Neuron (in vitro differentiated cells): ENCODE measurements at regions not wholly inside any gene's neighbourhood (a gene's known extent, or its start where the extent isn't known, plus 50 kb on each side); places are given as distances from the start of the nearest gene placed in this dataset.
A peak's percentile ranks its signal among the peaks of the same experiment; 100 is the strongest.

Source experiments
- H2AFZ ChIP-seq: one replicate; pipeline ENCODE4 v1.6.1; 2013; ENCODE audit warnings: low read depth, mild to moderate bottlenecking, inconsistent platforms, low read length, moderate library complexity
- H3K27me3 ChIP-seq: one replicate; pipeline ENCODE4 v1.6.1; 2013; ENCODE audit warnings: low read length; ENCODE audit not compliant: insufficient read depth
- H3K36me3 ChIP-seq: one replicate; pipeline ENCODE4 v1.6.1; 2013; ENCODE audit warnings: low read length; ENCODE audit not compliant: insufficient read depth
- H3K4me1 ChIP-seq: one replicate; pipeline ENCODE4 v1.6.1; 2013; ENCODE audit warnings: low read length; ENCODE audit not compliant: insufficient read depth
- H3K4me3 ChIP-seq: 2 replicates; pipeline ENCODE4 v1.5.1; 2013; ENCODE audit warnings: mild to moderate bottlenecking, low read length, moderate library complexity
- H3K9me3 ChIP-seq: one replicate; pipeline ENCODE4 v1.6.1; 2013; ENCODE audit warnings: low read length

DNA sequence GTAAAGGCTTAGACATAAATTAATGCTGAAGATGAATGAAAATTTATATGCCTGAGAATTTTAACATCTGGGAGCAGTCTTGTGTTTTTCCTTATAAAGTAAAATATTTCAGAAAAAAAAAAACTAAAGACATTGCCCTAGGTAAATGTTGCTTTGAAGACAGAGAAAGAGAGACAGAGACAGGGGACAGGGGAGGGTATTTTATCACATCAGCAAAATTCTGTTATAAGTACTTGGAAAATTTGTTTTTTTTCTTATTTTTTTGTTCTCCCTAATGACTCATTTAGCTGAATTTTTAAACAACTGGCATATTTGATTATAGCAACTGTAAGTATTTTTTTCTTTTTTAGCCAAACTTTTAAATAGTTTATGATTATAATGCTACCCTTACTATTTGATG is 1540.6 kb upstream of the GBE1 start:
- Histone ChIP-seq H3K9me3 (no peaks in the 10 kb centered on the region), H2AFZ (no peak overlapping the region), H3K36me3 (no peaks in the 10 kb centered on the region), H3K4me1 (no peaks in the 10 kb centered on the region), H3K27me3 (no peaks in the 10 kb centered on the region), H3K4me3 (no peak overlapping the region)

DNA sequence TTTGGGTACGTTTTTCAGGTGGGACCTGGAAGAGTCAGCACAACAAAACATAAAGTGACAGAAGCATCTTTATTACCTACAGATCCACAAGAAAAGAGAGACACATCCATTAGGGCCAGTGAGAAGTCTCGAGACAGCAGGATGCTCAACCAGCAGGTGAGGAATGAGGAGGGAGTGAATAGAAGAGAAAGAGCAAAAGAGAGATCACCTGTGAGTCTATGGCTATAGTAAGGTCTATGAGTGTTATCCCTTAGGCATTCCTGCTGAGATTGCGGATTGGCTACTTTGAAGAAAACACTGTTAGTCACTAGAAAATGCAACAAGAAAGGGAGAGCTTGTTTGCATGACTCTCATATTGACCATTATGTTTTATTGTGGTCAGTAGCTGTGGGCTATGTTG is 1556.2 kb upstream of the GBE1 start:
- Histone ChIP-seq H2AFZ (no peak overlapping the region), H3K4me3 (no peak overlapping the region), H3K4me1 (no peaks in the 10 kb centered on the region), H3K27me3 (no peaks in the 10 kb centered on the region), H3K36me3 (no peaks in the 10 kb centered on the region), H3K9me3 (no peaks in the 10 kb centered on the region)

DNA sequence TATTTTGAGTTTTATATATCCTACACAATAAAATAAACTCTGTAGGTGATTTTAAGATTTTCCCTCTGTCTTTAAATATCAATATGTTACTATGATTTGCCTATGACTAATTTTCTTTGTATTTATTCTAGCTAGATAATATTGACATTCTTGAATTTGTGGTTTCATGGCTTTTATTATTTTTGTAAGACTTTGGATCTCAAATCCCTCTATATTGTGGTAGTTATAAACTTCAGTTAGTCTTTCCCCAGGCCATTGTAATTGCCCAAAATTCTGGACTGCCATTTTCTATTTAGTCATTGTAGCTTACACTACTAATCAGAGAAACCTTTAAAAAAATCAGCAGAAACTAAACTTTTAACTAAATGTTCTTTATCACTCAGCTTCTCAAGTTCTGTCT is 1559.3 kb upstream of the GBE1 start:
- no peaks in the 10 kb centered on the region for H3K36me3 ChIP-seq

DNA sequence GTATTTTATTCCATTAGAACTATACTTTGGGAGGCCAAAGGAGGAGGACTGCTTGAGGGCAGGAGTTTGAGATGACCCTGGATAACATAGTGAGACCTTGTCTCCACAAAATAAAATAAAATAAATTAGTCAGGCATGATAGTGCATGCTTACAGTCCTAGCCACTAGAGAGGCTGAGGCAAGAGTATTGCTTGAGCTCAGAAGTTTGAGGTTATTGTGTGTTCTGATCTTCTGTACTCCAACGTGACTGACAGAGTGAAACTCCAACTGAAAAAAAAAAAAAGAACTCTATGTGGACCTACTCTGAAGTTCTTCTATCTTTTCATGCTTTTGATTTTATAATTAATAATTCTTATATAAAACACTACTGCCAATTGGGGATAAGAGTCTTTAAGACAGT is 1560.0 kb upstream of the GBE1 start:
- no peaks in the 10 kb centered on the region for H3K27me3 ChIP-seq
- H2AFZ ChIP-seq, result no peak overlapping the region
- H3K4me1 ChIP-seq, result no peaks in the 10 kb centered on the region
- H3K4me3 ChIP-seq, result no peak overlapping the region
- no peaks in the 10 kb centered on the region for H3K9me3 ChIP-seq
- no peaks in the 10 kb centered on the region for H3K36me3 ChIP-seq

More for the DNA sequence above, 1559.3 kb upstream of the GBE1 start:
- Histone ChIP-seq H2AFZ (no peak overlapping the region), H3K4me1 (no peaks in the 10 kb centered on the region), H3K27me3 (no peaks in the 10 kb centered on the region), H3K4me3 (no peak overlapping the region), H3K9me3 (no peaks in the 10 kb centered on the region)

DNA sequence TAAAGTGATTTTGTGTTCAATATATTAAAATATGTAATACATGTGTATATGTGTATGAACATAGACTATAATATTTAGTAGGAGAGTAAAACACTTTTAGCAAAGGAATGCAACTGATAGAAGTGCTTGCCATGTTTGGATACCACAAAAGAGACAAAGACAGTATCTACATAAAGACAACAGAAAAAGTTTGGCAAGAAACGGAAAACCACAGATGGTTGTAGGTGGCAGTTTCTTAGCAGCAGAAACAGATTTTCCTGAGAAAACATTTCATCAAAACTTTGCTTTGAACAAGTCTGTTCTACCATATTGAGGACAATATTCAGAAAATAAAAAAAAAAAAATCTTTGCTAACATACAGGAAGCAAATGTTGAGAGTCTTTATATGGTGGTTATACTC is 1560.4 kb upstream of the GBE1 start:
- Histone ChIP-seq H2AFZ (no peak overlapping the region), H3K36me3 (no peaks in the 10 kb centered on the region), H3K9me3 (no peaks in the 10 kb centered on the region), H3K4me1 (no peaks in the 10 kb centered on the region), H3K4me3 (no peak overlapping the region), H3K27me3 (no peaks in the 10 kb centered on the region)

DNA sequence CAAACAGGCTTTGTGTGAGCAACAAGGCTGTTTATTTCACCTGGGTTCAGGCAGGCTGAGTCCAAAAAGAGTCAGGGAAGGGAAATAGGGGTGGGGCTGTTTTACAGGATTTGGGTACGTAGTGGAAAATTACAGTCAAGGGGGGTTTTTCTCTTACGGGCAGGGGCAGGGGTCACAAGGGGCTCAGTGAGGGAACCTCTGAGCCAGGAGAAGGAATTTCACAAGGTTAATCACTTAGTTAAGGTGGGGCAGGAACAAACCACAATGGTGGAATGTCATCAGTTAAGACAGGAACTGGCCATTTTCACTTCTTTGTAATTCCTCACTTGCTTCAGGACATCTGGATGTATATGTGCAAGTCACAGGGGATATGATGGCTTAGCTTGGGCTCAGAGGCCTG is 1592.8 kb upstream of the GBE1 start:
- Histone ChIP-seq H3K9me3 (no peaks in the 10 kb centered on the region), H3K4me3 (no peak overlapping the region), H3K27me3 (no peaks in the 10 kb centered on the region), H3K36me3 (no peaks in the 10 kb centered on the region), H2AFZ (no peak overlapping the region), H3K4me1 (no peaks in the 10 kb centered on the region)

DNA sequence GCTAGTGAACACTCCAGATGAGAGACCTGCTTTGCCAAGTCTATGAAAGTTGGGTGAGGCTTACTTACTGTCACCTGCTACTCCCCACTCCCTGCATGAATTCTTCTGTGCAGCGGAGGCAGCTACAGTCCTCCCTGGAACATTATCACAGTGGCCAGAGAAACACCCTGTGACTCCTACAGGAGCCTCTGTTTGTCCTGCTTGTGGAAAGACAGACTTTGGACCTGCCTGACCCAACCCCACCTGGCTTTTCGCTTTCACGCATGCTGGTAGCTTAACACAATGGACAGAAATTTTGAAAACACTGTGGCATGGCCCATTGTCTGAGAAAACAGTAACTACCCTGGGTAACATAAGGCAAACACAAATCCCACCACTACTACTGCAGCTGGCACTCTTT is 1565.5 kb upstream of the CADM2 start:
- H2AFZ ChIP-seq, result no peak overlapping the region
- H3K36me3 ChIP-seq, result no peaks in the 10 kb centered on the region
- no peaks in the 10 kb centered on the region for H3K27me3 ChIP-seq
- no peaks in the 10 kb centered on the region for H3K9me3 ChIP-seq
- H3K4me3 ChIP-seq, result no peak overlapping the region
- no peaks in the 10 kb centered on the region for H3K4me1 ChIP-seq

DNA sequence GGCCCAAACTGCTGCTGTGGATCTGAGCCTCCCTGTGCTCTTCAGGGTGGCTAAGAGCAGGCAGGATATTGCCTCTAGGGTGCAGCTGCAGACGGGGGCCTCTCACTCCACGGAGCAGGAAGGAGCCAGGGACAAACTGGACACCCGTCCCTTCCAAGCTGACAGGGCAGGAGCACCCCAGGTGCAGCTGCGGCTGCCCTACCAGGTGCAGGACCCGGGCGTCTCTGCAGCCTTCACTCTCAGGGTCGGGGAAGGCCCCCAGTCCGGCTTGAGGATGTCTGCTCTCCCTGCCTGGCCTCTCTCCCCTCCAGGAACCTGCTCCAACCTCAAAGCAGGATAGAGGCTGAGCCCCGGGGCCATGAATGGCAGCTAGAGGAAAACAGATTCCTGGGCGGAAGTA is 1554.9 kb upstream of the CADM2 start:
- Histone ChIP-seq H3K4me1 (no peaks in the 10 kb centered on the region), H2AFZ (no peak overlapping the region), H3K36me3 (no peaks in the 10 kb centered on the region), H3K4me3 (no peak overlapping the region), H3K9me3 (no peaks in the 10 kb centered on the region), H3K27me3 (no peaks in the 10 kb centered on the region)

DNA sequence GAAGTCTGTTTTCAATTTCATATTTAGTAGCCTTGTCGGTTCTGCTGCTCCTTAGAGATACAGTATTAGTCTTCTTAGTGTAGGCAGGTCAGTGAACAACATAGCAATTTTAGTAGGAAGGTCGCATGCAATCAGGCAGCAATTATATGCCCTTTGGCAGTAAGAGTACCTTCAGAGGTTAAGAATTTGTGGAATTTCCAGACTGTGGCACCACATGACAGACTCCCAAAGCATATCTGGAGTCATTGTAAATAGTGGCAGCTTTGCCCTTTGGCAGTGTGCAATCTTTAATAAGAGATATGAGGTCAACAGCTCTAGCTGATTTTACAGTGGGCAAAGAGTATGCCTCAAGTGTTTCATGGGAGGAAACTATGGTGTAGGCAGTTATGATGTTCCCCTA is 1532.5 kb upstream of the CADM2 start:
- no peaks in the 10 kb centered on the region for H3K9me3 ChIP-seq
- no peaks in the 10 kb centered on the region for H3K36me3 ChIP-seq
- no peak overlapping the region for H3K4me3 ChIP-seq
- H3K4me1 ChIP-seq, result no peaks in the 10 kb centered on the region
- no peak overlapping the region for H2AFZ ChIP-seq
- H3K27me3 ChIP-seq, result no peaks in the 10 kb centered on the region

DNA sequence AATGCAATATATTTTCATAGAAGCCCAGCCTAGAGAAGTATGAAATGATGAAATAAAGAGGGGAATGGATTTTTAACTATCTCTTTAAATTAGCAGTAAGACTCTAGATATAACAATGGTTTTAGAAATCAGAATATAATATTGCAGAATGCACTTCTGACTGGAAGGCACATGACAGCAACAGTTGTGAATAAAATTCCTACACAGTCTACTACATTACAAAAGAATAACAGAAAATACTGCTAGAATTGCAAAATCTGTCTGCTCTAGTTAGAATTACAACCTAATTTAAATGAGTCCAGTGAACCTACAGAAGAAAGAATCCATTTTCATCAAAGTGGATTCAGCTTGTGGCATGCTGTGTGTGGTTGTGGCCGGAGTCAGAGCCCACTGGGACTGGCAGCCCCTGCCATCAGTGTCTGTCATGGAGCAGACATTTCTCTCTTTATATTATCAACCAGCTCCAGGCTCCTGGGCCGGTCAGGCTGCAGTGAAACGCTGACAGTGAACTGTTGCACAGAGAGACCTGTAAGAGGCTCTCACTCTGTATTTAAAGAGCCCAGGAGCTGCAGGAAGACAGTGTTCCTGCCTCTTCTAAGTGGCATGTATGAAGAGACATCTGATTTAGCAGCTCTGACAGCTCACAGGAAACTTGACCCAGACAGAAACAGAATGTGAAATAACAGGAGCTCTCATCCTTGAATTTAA is 1523.8 kb upstream of the CADM2 start:
- no peaks in the 10 kb centered on the region for H3K36me3 ChIP-seq
- no peaks in the 10 kb centered on the region for H3K9me3 ChIP-seq
- peak overlapping the region; percentile 24 for H3K4me3 ChIP-seq

DNA sequence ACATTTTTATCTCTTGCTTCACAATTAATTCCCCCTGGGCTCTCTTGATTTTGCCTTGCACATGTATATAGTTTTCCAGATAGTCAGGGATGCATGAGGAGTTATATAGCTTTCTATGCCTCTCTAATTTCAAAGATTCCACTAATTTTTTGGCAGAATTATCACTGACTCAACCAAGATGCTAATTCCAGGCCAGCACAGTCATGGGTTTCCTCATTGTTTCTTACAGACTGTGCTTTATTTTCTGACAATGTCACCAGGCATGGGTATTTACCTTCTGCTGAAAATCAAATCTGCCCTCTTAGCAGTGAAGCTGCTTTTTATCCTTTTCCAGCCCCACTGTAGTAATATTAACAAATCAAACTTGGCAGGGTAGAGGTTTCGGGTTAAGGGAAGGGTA is 1520.6 kb upstream of the CADM2 start:
- Histone ChIP-seq H3K4me3 (no peak overlapping the region), H3K36me3 (no peaks in the 10 kb centered on the region), H3K9me3 (no peaks in the 10 kb centered on the region), H2AFZ (no peak overlapping the region), H3K27me3 (no peaks in the 10 kb centered on the region), H3K4me1 (peaks cover 5% of the 10 kb centered on the region)

More for the DNA sequence above, 1523.8 kb upstream of the CADM2 start:
- Histone ChIP-seq H3K4me1 (peaks cover 5% of the 10 kb centered on the region), H3K27me3 (no peaks in the 10 kb centered on the region), H2AFZ (peak overlapping the region; percentile 93)

DNA sequence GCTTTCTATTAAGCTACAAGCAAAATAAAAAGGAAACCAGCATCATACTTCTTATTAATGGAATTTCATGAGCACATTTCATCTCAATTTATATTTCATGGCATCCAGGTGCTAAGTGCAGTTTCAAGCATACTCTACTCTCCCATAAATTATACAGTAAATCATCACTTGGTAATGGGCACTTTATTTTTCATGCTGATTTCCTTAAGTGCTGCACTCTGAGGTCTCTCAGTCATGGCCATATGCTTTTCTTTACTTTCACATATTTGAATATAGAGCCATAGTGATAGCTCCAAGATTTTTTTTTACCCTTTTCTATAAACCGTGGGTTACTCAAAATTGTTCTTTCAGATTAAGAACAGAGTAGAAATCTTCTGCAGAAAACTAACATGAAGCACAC is 1505.7 kb upstream of the CADM2 start:
- H3K4me3 ChIP-seq, result no peak overlapping the region
- no peak overlapping the region for H2AFZ ChIP-seq
- no peaks in the 10 kb centered on the region for H3K36me3 ChIP-seq
- no peaks in the 10 kb centered on the region for H3K27me3 ChIP-seq
- H3K4me1 ChIP-seq, result no peaks in the 10 kb centered on the region
- no peaks in the 10 kb centered on the region for H3K9me3 ChIP-seq

DNA sequence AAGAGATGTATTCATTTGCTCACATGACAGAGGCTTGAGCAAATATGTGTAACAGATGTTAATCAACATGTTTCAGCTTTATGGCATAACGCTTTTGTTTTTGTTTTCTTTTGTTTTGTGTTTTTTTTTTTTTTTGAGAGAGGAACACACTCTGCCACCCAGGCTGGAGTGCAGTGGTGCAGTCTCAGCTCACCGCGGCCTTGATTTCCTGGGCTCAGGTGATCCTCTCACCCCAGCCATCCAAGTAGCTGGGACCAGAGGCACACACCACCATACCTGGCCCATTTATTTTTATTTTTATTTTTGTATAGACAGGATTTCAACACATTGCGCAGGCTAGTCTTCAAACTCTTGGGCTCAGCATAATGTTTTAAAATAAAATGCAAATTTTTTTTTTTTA is 1504.4 kb upstream of the CADM2 start:
- no peaks in the 10 kb centered on the region for H3K36me3 ChIP-seq
- no peak overlapping the region for H2AFZ ChIP-seq
- H3K4me3 ChIP-seq, result no peak overlapping the region
- H3K9me3 ChIP-seq, result no peaks in the 10 kb centered on the region
- H3K27me3 ChIP-seq, result no peaks in the 10 kb centered on the region
- H3K4me1 ChIP-seq, result no peaks in the 10 kb centered on the region

DNA sequence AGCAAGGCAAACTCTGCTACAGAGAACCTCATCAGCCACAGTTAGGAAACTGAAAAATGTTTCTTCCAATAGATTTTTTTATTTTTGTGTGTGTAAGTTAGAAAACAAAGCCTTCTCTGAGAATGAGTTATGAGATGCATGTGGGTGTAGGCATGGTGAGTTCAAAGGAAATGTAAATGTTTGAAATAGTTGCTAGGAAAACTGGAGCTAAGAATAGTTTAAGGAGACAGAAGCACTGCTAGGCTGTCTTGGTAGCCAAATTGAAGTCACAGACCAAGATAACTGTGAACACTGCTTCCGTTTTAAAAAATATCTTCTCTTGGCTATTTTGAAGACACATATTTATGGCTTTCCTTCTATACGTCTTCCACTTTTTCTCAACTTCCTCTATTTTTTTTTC is 1501.2 kb upstream of the CADM2 start:
- no peak overlapping the region for H2AFZ ChIP-seq
- no peaks in the 10 kb centered on the region for H3K9me3 ChIP-seq
- H3K27me3 ChIP-seq, result no peaks in the 10 kb centered on the region
- H3K4me1 ChIP-seq, result no peaks in the 10 kb centered on the region
- H3K4me3 ChIP-seq, result no peak overlapping the region
- H3K36me3 ChIP-seq, result no peaks in the 10 kb centered on the region
